Uterus (tissue), 2 donors: ENCODE measurements at regions not wholly inside any gene's neighbourhood (a gene's known extent, or its start where the extent isn't known, plus 50 kb on each side); places are given as distances from the start of the nearest gene placed in this dataset.

Experiments used
- POLR2A ChIP-seq, 2 donors: fragments of 450-650 bp; IDR thresholded peaks; one replicate each; pipeline ENCODE4 v1.6.1; 2016; ENCODE audit warnings: antibody characterized with exemption in 2 of 2, mild to moderate bottlenecking in 1 of 2, moderate library complexity in 1 of 2
- TF ChIP-seq, protein P1 (sequence below), 4 experiments: fragments of 200-600 bp in 2 of 4; fragments of 450-650 bp in 2 of 4; sonication (generic) in 2 of 4; IDR thresholded peaks; one replicate each; pipeline ENCODE4 v1.5.1; 2016 to 2019; ENCODE audit warnings: antibody characterized with exemption in 4 of 4, mild to moderate bottlenecking in 2 of 4, moderate library complexity in 1 of 4

GRCh38 chr12:19643635-19644034 is 204.3 kb downstream of the AEBP2 start:
- TF ChIP-seq, protein P1, sequence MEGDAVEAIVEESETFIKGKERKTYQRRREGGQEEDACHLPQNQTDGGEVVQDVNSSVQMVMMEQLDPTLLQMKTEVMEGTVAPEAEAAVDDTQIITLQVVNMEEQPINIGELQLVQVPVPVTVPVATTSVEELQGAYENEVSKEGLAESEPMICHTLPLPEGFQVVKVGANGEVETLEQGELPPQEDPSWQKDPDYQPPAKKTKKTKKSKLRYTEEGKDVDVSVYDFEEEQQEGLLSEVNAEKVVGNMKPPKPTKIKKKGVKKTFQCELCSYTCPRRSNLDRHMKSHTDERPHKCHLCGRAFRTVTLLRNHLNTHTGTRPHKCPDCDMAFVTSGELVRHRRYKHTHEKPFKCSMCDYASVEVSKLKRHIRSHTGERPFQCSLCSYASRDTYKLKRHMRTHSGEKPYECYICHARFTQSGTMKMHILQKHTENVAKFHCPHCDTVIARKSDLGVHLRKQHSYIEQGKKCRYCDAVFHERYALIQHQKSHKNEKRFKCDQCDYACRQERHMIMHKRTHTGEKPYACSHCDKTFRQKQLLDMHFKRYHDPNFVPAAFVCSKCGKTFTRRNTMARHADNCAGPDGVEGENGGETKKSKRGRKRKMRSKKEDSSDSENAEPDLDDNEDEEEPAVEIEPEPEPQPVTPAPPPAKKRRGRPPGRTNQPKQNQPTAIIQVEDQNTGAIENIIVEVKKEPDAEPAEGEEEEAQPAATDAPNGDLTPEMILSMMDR (IDR thresholded peaks at IDR 0.05): peak; percentile 63 to 71 (median 67)
- no peak for TF ChIP-seq POLR2A (IDR thresholded peaks at IDR 0.05)
